Stimulated activated CD4-positive, alpha-beta T cell treated with anti-CD3 and anti-CD28 coated beads, TNF-alpha, amount 100 ng/mL, for 24 hours (primary cell): ENCODE measurements at regions not wholly inside any gene's neighbourhood (a gene's known extent, or its start where the extent isn't known, plus 50 kb on each side); places are given as distances from the start of the nearest gene placed in this dataset.

ENCODE experiments used
- DNase-seq, 3 experiments: peaks; one replicate each; pipeline ENCODE4 v3.0.0-alpha.2; 2020; ENCODE audit warnings: low read depth in 3 of 3

DNA sequence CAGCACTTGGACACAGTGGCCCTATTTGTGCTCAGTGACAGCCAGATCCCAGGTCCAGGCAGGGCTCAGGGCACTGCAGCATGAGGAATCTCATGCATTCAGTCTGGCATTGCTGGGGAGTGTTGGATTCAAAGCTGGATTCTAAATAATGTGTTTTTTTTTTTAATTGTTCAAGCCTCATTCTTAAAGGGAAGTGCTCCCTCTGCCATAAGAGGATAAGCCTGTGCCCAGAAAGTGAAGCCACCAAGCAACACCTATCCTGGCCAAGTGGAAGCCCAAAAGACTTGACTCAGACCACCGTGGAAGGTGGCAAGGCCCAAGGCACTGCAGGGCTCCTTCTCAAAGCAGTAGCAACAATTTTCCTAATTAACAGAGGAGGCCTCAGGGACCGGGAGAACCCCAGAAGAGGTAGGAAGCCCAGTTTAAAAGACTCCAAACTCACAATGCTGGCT lies 135.6 kb downstream of the ACTL7B start:
- DNase-seq = no peak

- no peak for DNase-seq
Observed at GRCh38 chr9:108710424-108710823, 145.4 kb downstream of the ACTL7B start.

DNA sequence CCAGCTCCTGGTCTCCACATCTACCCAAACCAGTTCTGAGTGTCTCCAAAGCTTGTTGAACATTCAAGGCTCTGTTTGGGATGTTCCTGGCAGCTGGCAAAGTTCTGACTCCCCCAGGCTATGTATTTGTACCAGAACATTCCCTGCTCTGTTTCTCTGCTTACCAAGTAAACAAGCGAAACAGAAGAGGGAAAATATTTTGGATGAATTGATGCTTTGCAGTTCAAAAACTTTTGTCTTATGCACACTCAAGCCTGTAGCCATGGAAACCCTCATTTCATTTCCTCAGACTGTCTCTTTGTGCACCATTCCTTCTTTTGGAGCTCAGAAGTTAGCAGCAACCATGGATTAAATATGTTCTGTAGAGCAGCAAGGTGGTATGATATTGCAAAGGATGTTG lies 145.8 kb downstream of the ACTL7B start:
- no peak for DNase-seq

DNA sequence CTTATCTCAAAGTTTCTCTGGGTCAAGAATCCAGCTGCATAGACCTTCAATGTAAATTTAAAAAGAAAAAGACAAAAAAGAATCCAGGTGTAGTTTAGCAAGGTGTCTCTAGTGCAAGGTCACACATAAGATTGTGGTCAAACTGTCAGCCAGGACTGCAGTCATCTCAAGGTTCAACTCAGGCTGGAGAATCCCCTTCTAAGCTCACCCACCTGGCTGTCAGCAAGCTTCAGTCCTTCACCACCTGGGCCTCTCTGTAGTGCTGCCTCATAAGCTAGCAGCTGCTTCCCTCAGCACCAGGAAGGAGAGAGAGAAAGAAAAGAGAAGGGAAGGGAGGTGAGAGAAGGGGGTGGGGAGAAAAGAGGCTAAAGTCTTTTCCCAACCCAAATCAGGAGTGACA lies 146.7 kb downstream of the ACTL7B start:
- DNase-seq = no peak

DNA sequence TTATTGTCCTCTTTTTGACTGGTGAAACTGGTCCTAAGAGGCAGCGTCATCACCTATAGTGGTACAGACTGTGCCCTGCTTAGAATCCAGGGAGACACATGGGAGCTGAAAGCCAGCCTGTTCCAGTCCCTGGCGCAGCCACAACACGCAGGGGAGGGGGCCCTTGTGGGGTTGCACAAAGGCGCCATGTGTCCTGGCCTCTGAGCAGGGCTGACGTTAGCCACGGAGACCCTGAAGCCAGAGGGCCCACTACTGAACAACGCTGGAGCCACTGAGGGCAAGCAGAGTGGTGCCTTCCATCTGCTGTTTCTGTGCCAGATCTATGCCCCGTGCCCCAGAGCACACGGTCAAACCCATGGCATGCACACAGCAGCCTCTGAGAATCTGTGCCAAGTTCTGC lies 147.3 kb downstream of the ACTL7B start:
- DNase-seq = no peak

DNA sequence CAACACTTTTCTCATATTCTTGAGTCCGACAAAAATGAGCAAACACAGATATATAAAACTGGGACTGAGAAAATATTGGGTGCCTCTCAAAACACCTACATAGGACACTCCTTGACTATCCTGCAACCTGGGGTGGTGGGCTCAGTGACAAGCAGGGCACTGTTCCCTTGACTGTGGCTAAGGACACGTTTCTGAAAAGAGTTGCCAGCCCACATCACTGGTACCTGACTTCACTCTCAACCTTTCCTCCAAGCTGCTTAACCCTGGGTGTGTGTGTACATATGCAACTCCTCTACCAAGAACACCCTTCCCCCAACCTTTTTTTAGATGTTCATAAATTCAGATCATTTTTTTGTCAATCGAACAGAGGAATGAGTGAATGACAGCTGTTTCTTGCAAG lies 148.7 kb downstream of the ACTL7B start:
- DNase-seq = no peak

- DNase-seq = no peak
Observed at GRCh38 chr9:108704156-108704852, 151.5 kb downstream of the ACTL7B start.

GRCh38 chr9:108703429-108703828 lies 152.4 kb downstream of the ACTL7B start:
- no peak for DNase-seq

DNA sequence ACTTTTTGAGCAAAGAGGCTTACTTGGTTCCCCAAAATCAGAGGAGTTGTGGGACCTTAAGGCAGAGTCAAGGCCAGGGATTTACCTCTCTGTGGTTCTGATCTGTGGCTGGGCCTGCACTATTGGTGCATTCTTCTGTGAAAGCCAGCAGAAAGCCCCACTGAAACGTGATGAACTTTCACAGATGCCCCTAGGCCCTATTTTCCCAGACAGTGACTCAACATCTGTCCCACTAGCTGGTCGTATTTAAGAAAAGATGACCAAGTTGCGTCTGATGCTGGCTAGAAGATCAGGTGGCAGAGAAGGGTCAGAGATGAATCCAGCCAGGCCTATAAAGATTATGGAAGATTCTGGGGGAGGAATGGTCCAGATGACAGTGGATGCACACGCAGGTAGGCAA lies 153.1 kb downstream of the ACTL7B start:
- no peak for DNase-seq

DNA sequence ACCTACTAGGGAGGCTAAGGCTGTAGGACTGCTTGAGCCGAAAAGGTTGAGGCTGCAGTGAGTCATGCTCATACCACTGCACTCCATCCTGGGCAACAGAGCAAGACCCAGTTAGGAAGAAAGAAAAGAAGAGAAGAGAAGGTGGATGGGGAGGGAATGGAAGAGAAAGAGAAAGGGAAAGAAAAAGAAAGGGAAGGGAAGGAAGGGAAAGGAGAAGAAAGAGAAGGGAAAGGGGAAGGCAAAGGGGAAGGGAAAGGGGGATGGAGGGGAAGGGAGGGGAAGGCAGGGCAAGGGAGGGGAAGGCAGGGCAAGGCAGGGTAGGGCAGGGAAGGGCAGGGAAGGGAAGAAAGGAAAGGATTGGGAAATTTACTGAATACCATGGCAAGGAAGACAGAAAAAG lies 157.0 kb downstream of the ACTL7B start:
- DNase-seq = no peak

DNA sequence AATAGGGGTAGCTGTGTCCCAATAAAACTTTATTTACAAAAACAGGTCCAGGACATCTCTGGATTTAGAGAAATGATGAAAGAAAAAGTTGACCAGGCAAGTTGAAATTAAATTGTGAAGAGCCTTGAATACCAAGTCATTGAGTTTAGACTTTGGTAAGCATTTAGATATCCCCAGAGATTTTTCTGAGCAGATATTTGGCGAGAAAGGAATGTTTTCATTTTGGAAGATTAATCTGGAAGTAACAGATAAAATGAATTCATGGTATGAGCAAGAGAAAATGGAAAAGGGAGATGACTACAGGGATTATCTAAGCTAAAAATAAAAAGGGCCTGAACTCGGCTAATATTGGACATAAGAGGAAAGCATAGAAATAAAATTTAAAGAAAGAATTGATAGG lies 157.6 kb downstream of the ACTL7B start:
- DNase-seq = no peak

- DNase-seq = no peak
Observed at GRCh38 chr9:108696156-108696555, 159.6 kb downstream of the ACTL7B start.

GRCh38 chr9:108694170-108694569 lies 161.6 kb downstream of the ACTL7B start:
- no peak for DNase-seq

GRCh38 chr9:108691614-108692013 lies 164.2 kb downstream of the ACTL7B start:
- no peak for DNase-seq

- no peak for DNase-seq
Observed at GRCh38 chr9:108688676-108689075, 167.1 kb downstream of the ACTL7B start.

- DNase-seq = no peak
Observed at GRCh38 chr9:108688051-108688450, 167.7 kb downstream of the ACTL7B start.

GRCh38 chr9:108687006-108687987 lies 168.5 kb downstream of the ACTL7B start:
- DNase-seq = no peak

DNA sequence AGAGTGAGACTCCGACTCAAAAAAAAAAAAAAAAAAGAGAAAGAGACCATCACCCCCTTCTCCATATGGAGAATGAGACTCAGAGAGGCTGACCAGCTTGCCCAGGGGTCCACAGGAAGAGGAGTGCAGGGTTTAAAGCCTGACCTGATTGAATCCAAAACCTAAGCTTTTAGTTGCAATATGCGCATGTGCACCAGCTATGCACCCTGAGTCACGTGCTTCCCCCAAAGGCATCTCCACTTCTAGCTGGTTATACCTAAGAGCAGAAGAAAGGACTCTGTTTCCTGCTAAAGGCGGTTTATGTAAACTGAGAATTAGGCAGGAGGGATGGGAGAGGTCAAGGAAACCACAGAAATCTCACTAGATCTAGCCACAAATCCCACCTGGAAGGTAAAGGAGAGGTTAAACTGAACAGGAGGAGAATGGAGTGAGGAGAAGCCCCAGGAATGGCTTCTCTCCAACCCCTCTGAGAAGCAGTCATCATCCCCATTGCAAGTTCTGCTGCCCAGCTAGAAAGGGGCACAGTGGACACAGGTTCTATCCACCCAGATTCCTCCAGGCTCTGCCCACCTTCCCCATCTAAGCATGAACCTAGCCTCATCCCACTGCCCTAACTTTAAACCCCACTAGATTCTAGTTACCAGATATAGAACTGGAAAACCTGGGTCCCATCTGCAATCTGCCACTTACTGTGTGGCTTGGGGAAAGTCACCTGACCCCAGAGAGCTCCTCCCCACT lies 171.3 kb downstream of the ACTL7B start:
- no peak for DNase-seq

- no peak for DNase-seq
Observed at GRCh38 chr9:108683245-108683644, 172.5 kb downstream of the ACTL7B start.

DNA sequence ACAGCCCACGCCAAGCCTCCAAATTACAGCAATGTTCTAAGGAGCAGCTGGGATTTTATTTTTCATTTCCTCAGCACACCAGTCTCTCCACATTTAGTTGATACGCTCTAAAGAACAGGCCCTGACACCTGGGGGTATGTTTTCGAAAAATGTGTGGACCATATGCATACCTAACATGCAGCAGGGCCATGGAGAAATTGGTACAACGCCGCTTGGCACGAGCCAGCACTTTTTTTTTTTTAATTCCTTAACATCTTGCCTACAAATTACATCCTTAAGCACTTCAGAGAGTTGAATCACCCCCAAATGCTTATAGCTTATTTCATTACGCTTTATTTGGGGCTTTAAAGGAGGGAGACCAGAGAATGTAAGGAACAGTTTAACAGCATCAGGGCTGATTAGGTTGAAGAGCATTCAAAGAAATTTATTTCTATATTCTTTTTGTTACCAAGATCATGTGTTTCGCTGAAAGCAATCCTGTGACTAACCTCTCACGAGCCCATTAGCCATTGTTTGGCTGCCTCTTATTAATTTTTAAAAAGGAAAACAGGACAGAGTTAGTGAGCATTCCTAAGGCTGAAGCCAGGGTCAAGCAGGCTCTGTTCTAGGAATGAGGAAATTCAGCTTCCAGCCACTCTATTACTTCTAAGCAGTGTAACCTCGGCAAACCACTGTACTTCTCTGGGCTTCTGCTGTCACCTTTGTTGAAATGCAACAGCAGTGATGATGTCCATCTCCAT lies 173.8 kb downstream of the ACTL7B start:
- DNase-seq = no peak

DNA sequence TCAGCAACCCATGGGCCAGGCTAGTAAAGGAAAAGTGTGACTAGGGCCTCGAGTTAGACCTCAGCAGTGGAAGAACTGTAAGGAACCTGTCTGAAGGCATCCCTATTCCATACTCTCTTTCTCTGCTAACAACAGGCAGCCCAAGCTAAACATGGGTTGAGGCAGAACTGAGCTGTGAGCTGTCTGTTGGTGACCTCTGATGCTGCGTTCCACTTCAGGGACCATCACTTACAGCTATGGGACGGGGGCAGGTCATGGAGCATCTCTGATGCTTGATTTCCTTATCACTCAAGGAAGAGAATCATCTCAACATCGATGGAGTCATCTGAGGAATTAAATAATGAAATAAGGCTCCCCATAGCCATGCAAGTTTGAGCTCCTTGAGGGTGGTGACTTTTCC lies 174.8 kb downstream of the ACTL7B start:
- no peak for DNase-seq

GRCh38 chr9:108677776-108678175 lies 178.0 kb downstream of the ACTL7B start:
- DNase-seq = no peak
